Left cardiac atrium (tissue), 4 donors: ENCODE measurements at regions not wholly inside any gene's neighbourhood (a gene's known extent, or its start where the extent isn't known, plus 50 kb on each side); places are given as distances from the start of the nearest gene placed in this dataset.
"Not testable (repeated sequence)": the region's sequence is repeated elsewhere in the genome, so short reads cannot be mapped to it uniquely, and the experiment has no call there.

Source experiments
- ATAC-seq, 2 donors: fragments of 200-7000 bp; cut with Tn5 transposase; one replicate each; pipeline ENCODE4 v1.9.1; 2020; ENCODE audit warnings: mild to moderate bottlenecking in 2 of 2, moderate library complexity in 2 of 2
- DNase-seq: peaks from one replicate; pipeline ENCODE4 v3.0.0-alpha.2; 2020
- intact Hi-C, 2 donors: fragments of 100-400 bp; cut with DNase I; formaldehyde crosslinking; loops; one replicate each; pipeline versions ENCODE4 v1.14.1 to v1.15.1; 2022 to 2023
- donor health status: DM: no; HTN: yes; CAD: no.
- donor health status: DM: no; HTN: yes; CAD: no; lungs with severe emphysema.
- donor health status: DM: yes; HTN: yes; CAD: no.
- donor health status: Dilated cardiomyopathy.

DNA sequence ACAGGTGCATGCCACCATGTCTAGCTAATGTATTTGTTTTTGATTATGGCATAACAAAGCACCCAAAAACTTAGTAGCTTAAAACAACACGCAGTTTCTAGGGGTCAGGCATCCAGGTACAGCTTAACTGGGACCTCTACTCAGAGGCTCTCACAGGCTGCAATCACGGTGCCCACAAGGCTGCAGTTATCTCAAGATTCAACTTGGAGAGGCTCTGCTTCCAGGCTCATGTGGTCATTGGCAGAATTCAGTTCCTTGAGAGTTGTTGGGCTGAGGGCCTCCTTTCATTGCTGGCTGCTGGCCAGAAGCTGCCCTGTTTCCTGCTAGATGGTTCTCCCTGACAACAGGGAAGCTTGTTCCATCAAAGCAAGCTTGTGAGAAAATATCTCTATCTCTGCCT, 348.1 kb downstream of the NPIPA7 start:
- DNase-seq, ATAC-seq, intact Hi-C loops: not testable (repeated sequence)

DNA sequence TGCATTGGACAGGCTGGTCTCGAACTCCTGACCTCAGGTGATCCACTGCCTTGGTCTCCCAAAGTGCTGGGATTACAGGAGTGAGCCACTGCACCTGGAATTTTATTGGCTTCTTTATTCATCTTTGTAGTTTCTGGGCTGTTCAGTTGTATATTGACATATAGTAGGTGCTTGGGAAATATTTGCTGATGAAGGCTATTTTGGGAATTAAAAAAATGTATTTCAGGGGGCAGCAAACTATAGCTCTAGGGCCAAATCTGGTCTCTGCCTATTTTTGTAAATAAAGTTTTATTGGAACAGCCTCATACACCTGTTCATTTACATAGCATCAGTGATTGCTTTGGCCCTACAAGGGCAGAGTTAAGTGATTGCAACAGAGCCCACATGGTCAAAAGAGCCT, 363.6 kb downstream of the NPIPA7 start:
- intact Hi-C loops, DNase-seq, ATAC-seq: not testable (repeated sequence)

DNA sequence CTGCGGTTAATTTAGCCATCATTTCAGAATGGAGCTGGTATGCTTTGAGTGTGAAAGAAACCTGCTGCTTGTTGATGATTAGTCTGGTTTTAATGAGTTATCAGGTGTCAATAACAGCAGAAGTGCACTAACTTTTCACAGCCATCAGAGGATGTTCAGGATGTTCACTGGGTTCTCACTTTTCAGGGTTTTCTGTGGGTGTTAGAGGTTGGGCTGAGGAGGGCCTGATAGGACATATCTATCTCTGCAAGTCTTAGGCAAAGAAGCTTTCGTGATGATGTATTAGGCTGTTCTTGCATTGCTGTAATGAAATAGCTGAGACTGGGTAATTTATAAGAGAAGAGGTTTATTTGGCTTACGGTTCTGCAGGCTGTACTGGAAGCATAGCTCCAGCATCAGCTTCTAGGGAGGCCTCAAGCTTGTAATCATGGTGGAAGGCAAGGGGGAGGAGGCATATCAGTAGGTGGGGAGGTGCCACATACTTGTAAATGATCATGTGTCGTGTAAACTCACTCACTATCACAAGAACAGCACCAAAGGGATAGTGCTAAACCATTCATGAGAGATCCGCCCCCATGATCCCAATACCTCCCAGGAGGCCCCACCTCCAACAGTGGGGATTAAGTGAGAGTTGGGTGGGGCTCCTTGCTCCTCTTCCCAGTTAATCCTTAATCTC, 376.2 kb downstream of the NPIPA7 start:
- ATAC-seq, DNase-seq, intact Hi-C loops: not testable (repeated sequence)

DNA sequence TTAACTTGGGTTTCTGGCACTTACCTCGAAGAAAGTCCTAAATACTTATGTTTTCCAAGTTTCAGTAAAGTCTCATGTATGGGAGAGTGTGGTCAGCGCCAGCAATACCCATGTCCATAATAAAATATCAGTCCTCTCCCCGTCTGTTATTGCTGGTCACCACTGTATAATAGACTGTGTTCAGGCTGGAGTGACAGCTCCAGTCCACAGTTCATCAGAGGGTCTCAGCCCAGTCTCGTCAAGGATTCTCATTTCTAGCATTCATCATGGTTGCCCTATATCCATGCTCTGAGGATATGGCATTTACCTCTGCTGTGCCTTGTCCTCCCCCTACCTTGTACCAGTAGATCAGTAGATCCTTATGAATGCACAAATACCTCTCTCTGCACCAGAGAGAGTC, 384.5 kb downstream of the NPIPA7 start:
- intact Hi-C loops = no loop called here
- DNase-seq = no peak
- ATAC-seq = no peak

DNA sequence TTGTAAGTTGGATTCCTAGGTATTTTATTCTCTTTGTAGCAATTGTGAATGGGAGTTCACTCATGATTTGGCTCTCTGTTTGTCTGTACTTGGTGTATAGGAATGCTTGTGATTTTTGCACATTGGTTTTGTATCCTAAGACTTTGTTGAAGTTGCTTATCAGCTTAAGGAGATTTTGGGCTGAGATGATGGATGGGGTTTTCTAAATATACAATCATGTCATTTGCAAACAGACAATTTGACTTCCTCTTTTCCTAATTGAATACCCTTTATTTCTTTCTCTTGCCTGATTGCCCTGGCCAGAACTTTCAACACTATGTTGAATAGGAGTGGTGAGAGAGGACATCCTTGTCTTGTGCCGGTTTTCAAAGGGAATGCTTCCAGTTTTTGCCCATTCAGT, 391.8 kb downstream of the NPIPA7 start:
- intact Hi-C loops, ATAC-seq, DNase-seq: not testable (repeated sequence)

DNA sequence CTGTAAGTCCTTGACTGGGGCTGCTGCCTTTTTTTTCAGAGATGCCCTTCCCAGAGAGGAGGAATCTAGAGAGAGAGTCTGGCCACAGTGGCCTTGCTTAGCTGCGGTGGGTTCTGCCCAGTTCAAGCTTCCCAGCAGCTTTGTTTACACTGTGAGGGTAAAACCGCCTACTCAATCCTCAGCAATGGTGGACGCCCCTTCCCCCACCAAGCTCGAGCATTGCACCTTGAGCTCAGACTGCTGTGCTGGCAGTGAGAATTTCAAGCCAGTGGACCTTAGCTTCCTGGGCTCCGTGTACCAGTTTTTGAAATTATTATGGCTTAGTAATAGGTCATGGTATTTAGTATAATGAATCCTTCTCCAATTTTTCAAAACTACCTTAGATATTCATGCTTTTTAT, 395.4 kb downstream of the NPIPA7 start:
- DNase-seq = no peak
- no peak for ATAC-seq
- intact Hi-C loops = no loop called here

DNA sequence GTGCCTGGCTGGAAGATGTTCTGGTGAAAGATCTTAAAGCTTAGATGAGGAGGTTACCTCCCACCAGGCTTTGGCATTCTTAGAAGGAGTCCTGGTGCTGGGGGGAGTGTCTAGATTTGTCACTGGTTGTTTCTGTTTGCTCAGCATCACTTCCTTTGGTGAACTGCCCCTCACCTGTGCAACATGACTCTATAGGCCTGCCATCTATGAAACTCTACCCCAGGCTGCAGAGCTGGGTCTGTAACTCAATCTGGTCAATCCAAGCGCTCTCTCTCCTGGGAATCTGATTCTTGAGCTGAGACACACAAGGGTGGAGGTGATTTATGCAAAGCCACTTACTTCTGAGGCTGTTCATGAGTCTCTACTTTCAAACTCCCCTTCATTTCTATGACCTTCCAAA, 399.4 kb downstream of the NPIPA7 start:
- intact Hi-C loops = no loop called here
- DNase-seq (no peak), ATAC-seq (no peak)

DNA sequence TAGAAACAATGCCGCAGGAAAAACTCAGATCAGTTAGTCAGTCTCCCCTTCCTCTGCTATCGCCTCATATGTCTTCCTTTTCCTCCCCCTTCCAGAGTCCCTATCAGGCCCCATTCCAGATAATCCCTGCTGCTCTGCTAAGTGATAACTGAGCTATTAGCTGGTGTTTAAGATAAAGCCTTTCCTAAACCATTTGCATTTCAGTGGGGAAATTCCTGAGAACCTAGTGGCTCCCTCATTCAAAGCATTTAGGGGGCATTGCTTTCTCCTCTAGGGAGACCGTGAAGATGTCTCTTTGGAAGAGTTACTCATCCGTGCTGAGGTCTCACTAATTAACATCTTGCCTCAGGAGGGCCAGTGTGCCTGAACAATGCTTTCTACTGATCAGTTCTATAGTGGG, 401.6 kb downstream of the NPIPA7 start:
- DNase-seq (no peak), ATAC-seq (no peak)
- intact Hi-C loops = no loop called here

DNA sequence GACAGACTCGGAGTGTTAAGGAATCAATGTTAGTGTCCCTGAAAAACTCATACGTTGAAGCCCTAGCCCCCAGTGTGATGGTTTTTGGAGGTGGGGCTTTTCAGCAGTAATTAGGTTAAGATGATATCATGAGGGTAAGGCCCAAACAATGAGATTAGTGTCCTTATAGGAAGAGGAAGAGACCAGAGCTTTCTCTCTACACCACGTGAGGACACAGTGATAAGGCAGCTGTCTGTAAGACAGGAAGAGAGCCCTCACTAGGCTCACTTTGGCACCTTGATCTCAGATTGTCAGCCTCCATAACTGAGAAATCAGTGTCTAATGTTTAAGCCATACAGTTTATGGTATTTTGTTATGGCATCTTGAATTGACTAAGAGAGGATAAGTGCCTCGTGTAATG, 403.2 kb downstream of the NPIPA7 start:
- ATAC-seq (no peak), DNase-seq (no peak)
- intact Hi-C loops = no loop called here

DNA sequence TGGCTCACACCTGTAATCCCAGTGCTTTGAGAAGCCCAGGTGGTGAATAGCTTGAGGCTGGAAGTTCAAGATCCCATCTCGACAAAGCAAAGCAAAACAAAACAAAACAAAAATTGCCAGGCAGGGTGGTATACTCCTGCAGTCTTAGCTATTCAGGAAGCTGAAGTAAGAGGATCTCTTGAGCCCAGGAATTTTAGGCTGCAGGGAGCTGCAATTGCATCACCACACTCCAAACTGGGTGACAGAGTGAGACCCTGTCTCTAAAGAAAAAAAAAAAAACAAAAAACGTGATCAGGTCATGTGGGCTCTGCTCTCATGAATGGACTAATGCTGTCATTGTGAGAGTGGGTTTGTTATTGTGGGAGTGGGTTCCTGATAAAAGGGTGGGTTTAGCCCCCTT, 409.1 kb downstream of the NPIPA7 start:
- ATAC-seq (no peak), DNase-seq (no peak)
- intact Hi-C loops = no loop called here

DNA sequence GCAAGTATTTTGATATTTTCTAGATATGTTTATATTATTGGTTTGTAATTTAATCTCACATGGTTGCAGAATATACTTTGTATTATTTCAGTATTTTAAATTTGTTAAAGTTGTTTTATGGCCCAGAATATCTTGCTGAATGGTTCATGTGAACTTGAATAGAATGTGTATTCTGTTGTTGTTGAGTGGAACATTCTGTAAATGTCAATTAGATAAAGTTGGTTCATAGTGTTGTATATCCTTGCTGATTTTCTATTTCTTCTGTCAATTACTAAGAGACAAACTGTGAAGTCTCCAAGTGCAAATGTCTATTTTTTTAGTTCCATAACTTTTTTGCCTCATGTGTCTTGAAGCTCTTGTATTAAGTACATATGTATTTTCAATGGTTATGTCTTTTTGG, 411.7 kb downstream of the NPIPA7 start:
- intact Hi-C loops = no loop called here
- no peak for DNase-seq
- ATAC-seq = no peak

DNA sequence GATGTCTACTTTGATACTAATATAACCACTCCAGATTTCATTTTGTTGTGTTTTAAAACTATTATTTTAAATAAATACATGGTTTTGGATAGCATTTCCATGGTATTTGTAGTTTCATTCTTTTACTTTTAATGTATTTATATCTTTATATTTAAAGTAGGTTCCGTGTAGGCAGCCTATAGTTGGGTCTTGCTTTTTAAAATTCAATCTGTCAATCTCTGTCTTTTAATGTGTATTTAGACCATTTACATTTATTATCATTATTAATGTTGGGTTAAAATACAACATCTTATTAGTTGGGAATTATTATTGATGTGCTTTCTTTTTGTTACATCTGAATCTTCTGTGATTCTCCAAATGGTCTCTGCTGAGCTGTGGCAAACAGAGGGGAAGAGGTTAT, 412.1 kb downstream of the NPIPA7 start:
- intact Hi-C loops = no loop called here
- ATAC-seq = no peak

DNA sequence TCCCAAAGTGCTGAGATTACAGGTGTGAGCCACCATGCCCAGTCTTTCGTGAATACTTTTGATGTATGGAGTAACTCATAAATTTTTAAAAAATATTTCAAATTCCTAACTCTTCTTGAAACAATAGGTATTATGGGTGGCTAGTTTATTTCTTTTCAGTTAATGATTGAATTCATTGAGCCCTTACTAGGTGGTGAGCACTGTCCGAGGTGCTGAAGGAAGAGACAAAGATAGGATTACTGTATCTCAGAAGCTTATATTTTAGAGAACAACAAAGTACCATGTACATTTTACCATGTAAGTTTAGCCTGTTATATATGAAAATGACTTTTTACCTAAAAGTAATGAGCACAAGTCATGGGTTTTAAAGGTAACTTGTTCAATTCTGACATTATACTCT, 418.3 kb downstream of the NPIPA7 start:
- ATAC-seq (no peak), DNase-seq (no peak)
- intact Hi-C loops = no loop called here

More for the DNA sequence above, 412.1 kb downstream of the NPIPA7 start:
- no peak for DNase-seq

DNA sequence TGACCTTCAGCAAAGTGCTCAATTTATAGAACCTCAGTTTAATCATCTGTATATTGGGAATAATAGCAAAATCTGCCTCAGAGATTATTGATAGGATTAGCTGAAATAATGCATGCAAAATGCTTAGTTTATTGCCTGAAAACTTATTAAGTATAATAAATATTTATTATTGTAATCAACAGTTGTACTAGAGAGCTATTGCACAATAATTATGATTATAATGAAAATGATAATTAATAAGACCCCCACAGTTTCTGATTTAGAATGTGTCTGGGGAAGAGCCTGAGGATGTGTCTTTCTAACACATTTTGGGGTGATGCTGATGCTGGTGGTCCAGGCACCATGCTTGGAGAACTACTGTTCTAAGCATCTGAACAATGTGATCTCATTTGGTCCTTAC, 419.6 kb downstream of the NPIPA7 start:
- no peak for DNase-seq
- intact Hi-C loops = no loop called here
- ATAC-seq = no peak

DNA sequence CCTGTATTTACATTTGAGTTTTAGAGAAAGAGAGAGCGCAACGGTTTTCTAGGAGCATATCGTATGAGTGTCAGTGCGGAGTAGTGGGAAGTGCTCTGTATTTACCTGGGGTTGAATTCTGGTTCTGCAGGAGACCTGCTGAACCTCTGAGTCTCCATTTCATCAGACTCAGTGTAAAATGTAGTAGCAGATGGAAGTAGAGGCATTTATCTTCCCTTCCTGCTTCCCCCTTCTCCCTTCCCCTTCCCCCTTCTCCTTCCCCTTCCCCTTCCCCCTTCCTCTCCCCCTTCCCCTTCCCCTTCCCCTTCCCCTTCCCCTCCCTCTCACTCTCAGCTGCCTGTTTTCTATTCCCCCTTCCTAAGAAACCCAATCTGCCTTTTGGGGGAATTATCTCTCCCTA, 426.9 kb downstream of the NPIPA7 start:
- ATAC-seq (no peak), DNase-seq (no peak)
- intact Hi-C loops = no loop called here

DNA sequence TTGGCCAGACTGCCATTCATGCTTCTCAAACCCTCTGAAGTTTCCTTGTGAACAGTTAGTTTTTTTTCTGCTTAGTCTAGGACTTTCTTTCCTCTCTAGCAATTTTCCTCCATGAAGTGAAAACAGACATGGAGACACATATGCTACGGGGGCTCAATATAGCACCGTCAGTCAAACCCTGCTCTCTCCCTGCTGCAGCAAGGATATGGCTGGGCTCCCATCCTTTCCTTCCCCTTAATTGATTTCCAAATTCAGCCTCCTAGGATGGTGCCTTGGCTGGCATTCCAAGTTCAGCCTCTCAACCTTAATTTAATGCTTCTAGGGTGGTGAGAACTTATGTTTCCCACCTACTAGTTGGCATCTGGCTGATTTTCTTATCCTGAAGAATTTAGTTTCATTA, 436.7 kb downstream of the NPIPA7 start:
- ATAC-seq = no peak
- no peak for DNase-seq
- intact Hi-C loops = no loop called here

DNA sequence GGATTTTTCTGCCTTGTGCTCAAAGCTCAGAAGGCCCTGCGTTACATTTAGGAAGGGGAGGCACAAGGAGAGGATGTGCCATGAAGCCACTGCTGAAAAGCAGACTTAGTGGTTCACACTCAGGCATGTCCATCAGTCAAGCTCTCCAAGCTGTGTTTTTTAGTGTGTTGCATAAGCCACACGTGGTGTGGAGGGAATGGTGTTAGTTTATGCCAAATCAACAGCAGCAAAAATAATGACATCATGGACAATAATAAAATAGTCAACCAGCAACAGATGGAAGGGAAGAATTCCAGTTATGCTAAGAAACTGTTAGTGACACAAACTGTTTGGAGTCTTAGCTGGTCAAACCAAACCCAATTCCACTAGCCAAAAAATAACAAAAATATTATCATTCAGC, 438.3 kb downstream of the NPIPA7 start:
- intact Hi-C loops = no loop called here
- DNase-seq (no peak), ATAC-seq (no peak)

DNA sequence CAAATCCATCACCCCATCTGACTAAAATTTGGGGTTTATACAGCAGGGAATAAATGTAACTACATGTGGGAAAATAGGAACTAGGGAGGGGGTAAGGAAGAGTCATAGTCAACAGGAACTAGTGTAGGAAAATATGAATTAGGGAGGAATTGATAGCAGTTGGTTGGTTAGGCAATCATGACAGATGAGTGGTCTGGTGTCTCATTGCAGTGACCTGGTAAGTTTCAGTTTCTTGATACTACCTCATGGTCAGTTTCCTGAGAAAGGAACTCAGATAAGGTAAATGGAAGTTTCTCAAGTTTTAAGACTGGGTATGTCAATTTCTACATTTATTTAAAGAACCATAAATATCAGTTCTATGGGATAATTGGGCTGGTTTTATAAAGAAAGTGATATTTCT, 442.3 kb downstream of the NPIPA7 start:
- DNase-seq (no peak), ATAC-seq (no peak)
- intact Hi-C loops = no loop called here

DNA sequence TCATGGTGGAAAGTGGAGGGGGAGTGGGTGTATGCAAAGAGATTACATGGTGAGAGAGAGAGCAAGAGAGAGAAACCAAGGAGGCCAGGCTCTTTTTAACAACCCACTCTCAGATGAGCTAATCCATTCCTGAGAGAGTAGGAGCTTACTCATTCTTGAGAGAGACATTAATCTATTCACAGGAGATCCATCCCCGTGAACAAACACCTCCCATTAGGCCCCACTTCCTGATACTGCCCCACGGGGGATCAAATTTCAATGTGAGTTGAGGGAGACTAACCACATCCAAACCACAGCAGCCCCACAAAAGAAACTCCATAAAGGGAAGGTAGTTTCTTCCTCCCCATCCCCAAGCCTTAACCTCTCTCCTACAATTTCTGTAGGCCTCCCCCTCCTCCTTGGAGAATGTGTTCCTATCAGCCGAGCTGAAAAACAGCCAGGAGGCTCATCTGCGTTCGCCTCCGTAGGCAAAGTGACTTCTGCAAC, 450.0 kb downstream of the NPIPA7 start:
- ATAC-seq (no peak), DNase-seq (no peak)
- intact Hi-C loops = no loop called here

DNA sequence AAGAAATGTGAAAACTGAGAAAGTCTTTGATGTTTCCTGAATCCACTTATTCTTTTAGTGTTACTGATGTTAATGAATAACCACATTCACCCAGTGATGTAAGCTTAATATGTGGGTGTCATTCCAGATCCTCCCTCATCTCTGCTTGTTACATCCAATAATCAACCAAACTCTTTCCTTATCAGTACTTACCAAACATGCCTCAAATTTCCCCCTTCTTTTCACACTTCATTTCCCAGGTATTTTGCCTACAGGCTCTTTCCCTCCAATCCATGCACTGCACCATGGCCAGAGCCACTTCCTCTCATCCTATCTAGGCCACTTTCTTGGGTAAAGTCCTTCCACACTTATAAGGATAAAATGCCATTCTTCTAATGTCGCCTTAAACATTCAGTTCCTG, 451.5 kb downstream of the NPIPA7 start:
- intact Hi-C loops = no loop called here
- DNase-seq = no peak
- no peak for ATAC-seq

DNA sequence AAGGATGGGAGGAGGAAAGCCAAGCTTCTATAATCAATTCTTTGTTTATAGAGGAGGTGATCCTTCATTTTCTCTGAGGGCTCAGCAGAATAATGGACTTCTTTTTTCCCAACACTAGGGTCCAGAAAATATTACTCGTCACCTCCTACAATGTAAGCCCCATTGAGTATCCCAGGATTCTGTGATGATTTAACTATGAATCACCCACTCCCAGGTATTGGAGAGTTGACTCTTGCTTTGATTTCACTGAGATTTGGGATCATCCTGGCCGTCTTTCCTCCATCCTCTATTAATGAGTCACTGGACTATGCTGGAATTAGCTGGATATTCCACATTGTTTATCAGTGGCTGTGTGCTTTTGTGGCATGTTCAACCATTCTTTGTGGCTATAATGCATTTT, 452.0 kb downstream of the NPIPA7 start:
- intact Hi-C loops = no loop called here
- no peak for DNase-seq
- ATAC-seq = no peak

DNA sequence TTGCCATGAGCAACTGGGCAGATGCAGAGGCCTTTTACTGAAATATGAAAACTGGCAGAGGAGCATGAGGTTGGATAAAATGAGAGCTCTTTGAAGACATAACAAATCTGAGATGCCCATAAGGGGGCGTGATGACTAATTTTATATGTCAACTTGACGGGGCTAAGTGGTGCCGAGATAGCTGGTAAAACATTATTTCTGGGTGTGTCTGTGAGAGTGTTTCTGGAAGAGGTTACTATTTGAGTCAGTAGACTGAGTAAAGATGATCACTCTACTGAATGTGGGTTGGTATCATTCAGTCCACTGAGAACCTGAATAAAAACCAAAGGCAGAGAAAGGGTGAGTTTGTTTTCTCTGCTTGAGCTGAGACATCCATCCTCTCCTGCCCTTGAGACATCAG, 454.2 kb downstream of the NPIPA7 start:
- DNase-seq (no peak), ATAC-seq (no peak)
- intact Hi-C loops = no loop called here
